RWPE2 (cell line): ENCODE measurements at regions not wholly inside any gene's neighbourhood (a gene's known extent, or its start where the extent isn't known, plus 50 kb on each side); places are given as distances from the start of the nearest gene placed in this dataset.

Experiments used
- ATAC-seq: fragments of 200-7000 bp; cut with Tn5 transposase; 3 replicates; pipeline ENCODE4 v1.9.1; 2021; ENCODE audit warnings: low read depth
- DNase-seq: peaks from one replicate; pipeline ENCODE4 v3.0.0-alpha.2; 2020; ENCODE audit warnings: low spot score
- H3K27ac ChIP-seq: fragments of 450-650 bp; 2 replicates; pipeline ENCODE4 v1.5.1; 2017; ENCODE audit warnings: mild to moderate bottlenecking; ENCODE audit not compliant: poor library complexity, severe bottlenecking
- H3K27me3 ChIP-seq: fragments of 250-450 bp; sonication (Bioruptor Pico); 2 replicates; pipeline ENCODE4 v1.5.1; 2021; ENCODE audit warnings: mild to moderate bottlenecking, moderate library complexity; ENCODE audit not compliant: insufficient read depth, poor library complexity, severe bottlenecking
- H3K36me3 ChIP-seq: fragments of 250-450 bp; sonication (Bioruptor Pico); 2 replicates; pipeline ENCODE4 v1.5.1; 2020; ENCODE audit warnings: low read depth, mild to moderate bottlenecking, moderate library complexity
- H3K4me1 ChIP-seq: fragments of 250-450 bp; sonication (Bioruptor Pico); 2 replicates; pipeline ENCODE4 v1.5.1; 2021; ENCODE audit warnings: mild to moderate bottlenecking, moderate library complexity; ENCODE audit not compliant: insufficient read depth, poor library complexity, severe bottlenecking
- H3K4me3 ChIP-seq: fragments of 250-450 bp; sonication (Bioruptor Pico); 2 replicates; pipeline ENCODE4 v1.5.1; 2021; ENCODE audit warnings: mild to moderate bottlenecking, moderate library complexity; ENCODE audit not compliant: severe bottlenecking
- H3K9me3 ChIP-seq: fragments of 250-450 bp; sonication (Bioruptor Pico); 2 replicates; pipeline ENCODE4 v1.5.1; 2021; ENCODE audit warnings: mild to moderate bottlenecking, moderate library complexity; ENCODE audit not compliant: severe bottlenecking
- CTCF ChIP-seq: fragments of 450-650 bp; IDR thresholded peaks from one replicate; pipeline ENCODE4 v1.5.1; 2017; ENCODE audit warnings: mild to moderate bottlenecking, moderate library complexity; ENCODE audit not compliant: poor library complexity, severe bottlenecking

- Histone ChIP-seq H3K27ac (no peak overlapping the region), H3K4me3 (no peak overlapping the region), H3K36me3 (no peaks in the 10 kb centered on the region), H3K27me3 (peaks cover 77% of the 10 kb centered on the region), H3K9me3 (no peaks in the 10 kb centered on the region), H3K4me1 (no peaks in the 10 kb centered on the region)
- DNase-seq (no peak), ATAC-seq (no peak)
- no peak for TF ChIP-seq CTCF
Measured at GRCh38 chr20:60754856-60755255, 497.2 kb upstream of the CDH4 start.

- Histone ChIP-seq H3K36me3 (no peaks in the 10 kb centered on the region), H3K9me3 (no peaks in the 10 kb centered on the region), H3K27ac (no peak overlapping the region), H3K4me1 (no peaks in the 10 kb centered on the region), H3K4me3 (no peak overlapping the region), H3K27me3 (peaks cover 83% of the 10 kb centered on the region)
- no peak for DNase-seq
- TF ChIP-seq CTCF: no peak
- ATAC-seq: no peak
Measured at GRCh38 chr20:60759651-60760050, 492.4 kb upstream of the CDH4 start.

GRCh38 chr20:60760256-60761000, 491.6 kb upstream of the CDH4 start:
- Histone ChIP-seq H3K36me3 (no peaks in the 10 kb centered on the region), H3K9me3 (no peaks in the 10 kb centered on the region), H3K4me3 (no peak overlapping the region), H3K4me1 (no peaks in the 10 kb centered on the region), H3K27me3 (peaks cover 86% of the 10 kb centered on the region), H3K27ac (no peak overlapping the region)
- ATAC-seq (peak; percentile 43; the same call in 2 of the 3 replicates), DNase-seq (no peak)
- TF ChIP-seq CTCF: no peak

DNA sequence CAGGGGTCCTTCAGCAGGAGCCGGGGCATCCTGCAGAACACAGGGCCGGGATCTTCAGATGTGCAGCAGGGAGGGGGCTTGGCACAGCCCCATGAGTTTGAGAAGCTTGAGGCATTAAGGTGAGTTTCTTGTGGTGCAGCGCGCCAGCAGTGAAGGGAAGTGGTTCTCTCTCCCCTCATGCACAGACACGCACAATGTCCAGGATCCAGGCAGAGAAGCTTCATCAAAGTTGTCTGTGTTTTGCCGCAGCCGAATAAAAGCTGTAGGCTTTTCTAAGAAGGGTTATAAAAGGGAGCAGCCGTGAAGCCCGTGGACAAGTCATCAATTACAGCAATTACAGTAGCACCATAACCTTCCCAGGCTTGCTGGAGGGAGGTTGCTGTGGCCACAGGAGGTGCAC, 491.0 kb upstream of the CDH4 start:
- no peaks in the 10 kb centered on the region for H3K36me3 ChIP-seq
- peak; percentile 54 for ATAC-seq
- DNase-seq: no peak
- no peak overlapping the region for H3K4me3 ChIP-seq
- H3K9me3 ChIP-seq: no peaks in the 10 kb centered on the region
- H3K27ac ChIP-seq: no peak overlapping the region
- H3K27me3 ChIP-seq: peaks cover 90% of the 10 kb centered on the region
- no peak for TF ChIP-seq CTCF
- H3K4me1 ChIP-seq: no peaks in the 10 kb centered on the region

DNA sequence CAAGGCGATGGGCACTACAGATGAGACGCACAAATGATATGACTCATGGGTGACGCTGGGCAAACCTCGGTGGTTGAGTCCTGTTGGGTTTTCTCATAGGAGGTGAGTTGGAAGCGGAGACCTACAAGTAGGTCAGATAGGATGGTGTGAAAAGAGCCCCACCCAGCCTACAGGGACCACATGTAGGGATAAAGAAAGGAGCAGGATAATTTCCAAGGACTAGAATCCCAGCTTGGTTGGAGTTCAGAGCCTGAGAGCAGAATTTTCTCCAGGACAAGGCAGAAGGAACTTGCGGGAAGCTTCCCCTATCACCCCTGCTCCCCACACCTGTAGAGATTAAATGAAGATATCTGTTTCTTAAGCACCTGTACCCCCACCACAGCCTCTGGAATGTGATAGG, 489.7 kb upstream of the CDH4 start:
- H3K4me1 ChIP-seq: no peaks in the 10 kb centered on the region
- no peak for TF ChIP-seq CTCF
- no peak overlapping the region for H3K4me3 ChIP-seq
- no peaks in the 10 kb centered on the region for H3K9me3 ChIP-seq
- ATAC-seq (no peak), DNase-seq (no peak)
- peaks cover 90% of the 10 kb centered on the region for H3K27me3 ChIP-seq
- no peaks in the 10 kb centered on the region for H3K36me3 ChIP-seq
- H3K27ac ChIP-seq: no peak overlapping the region
